HG02610 (cell line): ENCODE measurements at regions not wholly inside any gene's neighbourhood (a gene's known extent, or its start where the extent isn't known, plus 50 kb on each side); places are given as distances from the start of the nearest gene placed in this dataset.

Experiments
- ATAC-seq: cut with Tn5 transposase; IDR thresholded peaks from one replicate; pipeline ENCODE4 v1.9.1; 2021; ENCODE audit warnings: mild to moderate bottlenecking, moderate library complexity; ENCODE audit not compliant: unreplicated experiment

GRCh38 chr1:209342441-209343175 is 240.9 kb upstream of the CAMK1G start:
- ATAC-seq = no peak

- no peak for ATAC-seq
Measured at GRCh38 chr1:209343511-209343910, 240.0 kb upstream of the CAMK1G start.

DNA sequence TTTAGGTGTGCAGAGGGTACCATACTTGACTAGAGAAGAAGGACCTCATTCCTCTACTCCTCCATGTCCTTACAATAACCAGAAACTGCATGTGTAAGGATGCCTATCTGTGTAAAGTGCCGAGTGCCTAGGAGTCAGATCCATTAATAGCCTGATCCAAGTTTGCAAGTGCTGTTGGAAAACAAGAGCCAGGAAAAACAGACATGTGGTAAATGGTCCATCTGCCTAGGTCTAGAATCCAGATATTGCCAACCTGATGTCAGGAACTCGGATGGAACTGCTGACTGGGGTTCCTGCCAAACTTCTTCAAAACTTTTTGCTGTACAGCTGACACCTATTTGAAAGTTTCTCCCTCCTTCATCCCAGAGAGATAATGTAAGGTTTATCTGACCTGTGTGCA is 239.4 kb upstream of the CAMK1G start:
- ATAC-seq = no peak

GRCh38 chr1:209349363-209350308 is 233.9 kb upstream of the CAMK1G start:
- no peak for ATAC-seq

DNA sequence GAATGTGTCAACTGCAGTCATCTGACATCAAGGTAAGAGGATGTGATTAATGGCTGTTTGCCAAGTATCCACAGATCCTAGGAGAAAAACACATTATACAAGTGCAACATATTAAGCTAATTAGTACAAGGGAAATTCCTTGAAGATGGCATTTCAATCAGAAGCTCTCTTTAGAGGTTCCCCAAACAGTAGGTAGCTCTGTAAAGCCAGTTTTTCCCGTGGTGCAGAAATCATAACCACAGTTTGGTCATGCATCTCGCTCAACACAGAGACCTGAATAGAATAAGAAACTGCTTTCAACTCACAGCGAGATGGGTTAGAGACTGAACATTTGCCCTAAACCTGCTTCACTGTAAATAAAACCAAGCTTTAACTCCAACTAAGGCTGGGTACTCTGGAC is 230.5 kb upstream of the CAMK1G start:
- ATAC-seq = no peak

GRCh38 chr1:209354111-209354839 is 229.2 kb upstream of the CAMK1G start:
- ATAC-seq = peak; percentile 74

- no peak for ATAC-seq
Measured at GRCh38 chr1:209354840-209355165, 228.7 kb upstream of the CAMK1G start.

GRCh38 chr1:209355415-209355814 is 228.1 kb upstream of the CAMK1G start:
- no peak for ATAC-seq

DNA sequence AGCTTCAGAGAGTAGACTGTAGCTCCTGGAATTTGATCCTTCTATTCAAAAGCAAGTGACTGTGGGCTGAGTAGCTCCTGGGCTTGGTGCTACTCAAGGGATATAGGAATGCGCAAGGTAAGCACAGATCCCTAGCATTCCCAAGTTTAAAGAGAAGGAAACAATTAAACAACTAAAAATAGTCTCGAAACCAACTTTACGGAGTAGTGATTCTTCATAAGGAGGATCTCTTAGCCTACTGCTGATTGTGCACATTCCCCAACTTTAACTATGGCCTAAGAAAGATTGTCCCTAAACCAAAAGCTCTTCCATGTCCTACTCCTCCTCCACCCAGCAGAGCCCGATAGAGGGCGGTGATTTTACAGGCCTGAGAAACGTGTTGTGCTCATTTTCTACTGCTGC is 226.5 kb upstream of the CAMK1G start:
- no peak for ATAC-seq

DNA sequence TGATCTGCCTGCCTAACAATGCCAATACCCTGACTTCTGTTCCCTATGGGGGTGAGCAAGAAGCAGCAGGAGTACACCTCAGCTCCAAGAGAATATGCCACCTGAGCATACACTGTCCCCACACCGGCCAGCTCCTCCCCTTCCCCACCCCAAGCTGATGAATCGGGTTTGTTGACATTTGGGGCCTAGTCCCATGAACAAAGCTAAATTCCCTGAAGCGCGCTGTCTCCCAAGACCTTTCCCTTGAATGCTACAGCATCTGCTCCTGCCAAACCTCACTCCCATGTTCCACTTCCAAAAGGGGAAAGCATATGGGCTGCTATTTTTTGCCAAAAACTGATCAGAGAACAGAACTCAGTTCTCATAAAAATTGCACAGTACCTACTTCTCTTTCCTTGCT is 220.4 kb upstream of the CAMK1G start:
- ATAC-seq = no peak

- no peak for ATAC-seq
Measured at GRCh38 chr1:209364716-209365115, 218.8 kb upstream of the CAMK1G start.

- no peak for ATAC-seq
Measured at GRCh38 chr1:209367061-209367772, 216.3 kb upstream of the CAMK1G start.

DNA sequence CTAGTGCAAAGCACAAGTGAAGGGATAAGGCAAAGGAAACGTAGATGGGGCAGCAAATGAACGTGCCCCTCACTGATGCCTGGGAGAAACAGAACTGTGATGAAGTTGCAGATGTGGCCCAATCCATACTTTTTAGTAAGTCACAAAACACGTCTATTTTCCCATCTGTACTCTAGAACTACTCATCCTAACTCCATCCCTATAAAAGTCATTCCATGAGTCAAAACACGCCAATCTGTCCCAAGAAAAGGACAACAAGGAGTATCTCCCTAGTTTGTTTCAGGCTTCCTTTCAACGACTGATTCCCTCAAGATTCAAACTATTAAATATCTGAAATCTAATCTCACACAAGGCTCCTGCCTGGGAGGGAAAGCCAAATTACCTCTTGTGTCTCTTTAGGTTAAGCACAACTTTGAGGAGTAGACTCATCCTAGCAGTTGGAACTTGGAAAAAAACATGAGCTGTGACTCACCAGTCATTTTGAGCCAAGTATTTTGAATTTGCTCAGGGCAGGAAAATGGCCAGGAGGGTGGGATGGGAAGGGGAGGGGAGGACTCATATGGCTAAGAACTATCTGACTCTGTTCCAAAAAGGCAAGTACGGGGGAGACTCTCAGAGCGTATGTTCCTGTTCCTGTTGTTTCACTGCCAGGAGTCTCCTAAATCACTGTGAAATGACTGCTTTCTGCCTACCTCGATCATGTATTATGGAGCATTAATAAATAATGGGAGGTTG is 214.5 kb upstream of the CAMK1G start:
- ATAC-seq = no peak

GRCh38 chr1:209370241-209370995 is 213.1 kb upstream of the CAMK1G start:
- ATAC-seq = no peak

GRCh38 chr1:209375097-209375496 is 208.4 kb upstream of the CAMK1G start:
- no peak for ATAC-seq

DNA sequence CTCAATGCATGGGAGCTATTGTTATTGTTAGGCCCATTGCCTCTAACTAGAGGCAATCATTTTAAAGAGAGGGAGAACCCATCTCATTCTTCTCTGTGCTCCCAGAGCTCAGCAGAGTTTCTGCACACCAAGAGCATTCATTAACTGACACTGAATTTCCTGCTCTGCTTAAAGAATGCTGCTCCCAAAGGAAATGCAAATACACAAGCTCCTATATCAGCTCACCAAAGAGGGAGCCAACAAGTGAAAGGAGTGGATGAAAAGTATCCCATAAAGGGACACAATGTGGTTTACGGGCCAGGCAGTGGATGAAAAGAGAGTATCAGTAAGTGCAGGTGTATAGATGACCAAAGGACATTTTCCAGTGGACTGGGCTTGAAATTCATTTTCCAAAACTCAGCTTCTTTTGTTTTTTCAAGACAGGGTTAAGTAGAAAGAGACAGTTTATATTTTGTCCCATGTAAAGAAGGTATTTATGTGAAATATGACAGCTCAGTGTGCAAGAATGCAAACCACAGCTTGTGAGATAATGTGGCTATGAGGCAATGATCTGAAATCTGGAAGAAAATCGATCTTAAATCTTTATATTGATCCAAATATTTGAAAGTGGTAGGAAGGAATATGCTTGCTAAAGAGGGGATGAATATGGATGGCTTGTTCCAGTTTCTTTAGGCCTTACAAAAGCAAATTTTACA is 207.7 kb upstream of the CAMK1G start:
- no peak for ATAC-seq

DNA sequence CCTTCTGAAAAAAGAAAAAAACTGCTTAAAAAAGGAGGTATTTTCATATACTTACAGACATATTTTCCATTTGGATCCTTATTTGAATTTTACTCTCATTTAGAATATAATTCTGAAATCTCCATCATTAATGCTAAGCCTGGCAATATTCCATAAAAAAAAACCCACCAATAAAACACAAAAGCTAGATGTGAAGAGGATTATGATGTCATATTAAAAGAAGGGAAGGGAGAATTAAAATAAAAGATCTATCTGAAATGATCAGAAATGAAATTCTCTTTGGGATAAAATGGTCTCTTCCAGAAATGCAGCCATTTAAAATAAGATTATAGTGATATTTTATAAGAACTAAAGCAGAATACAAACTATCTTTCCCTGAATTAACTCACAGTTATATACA is 206.7 kb upstream of the CAMK1G start:
- no peak for ATAC-seq

DNA sequence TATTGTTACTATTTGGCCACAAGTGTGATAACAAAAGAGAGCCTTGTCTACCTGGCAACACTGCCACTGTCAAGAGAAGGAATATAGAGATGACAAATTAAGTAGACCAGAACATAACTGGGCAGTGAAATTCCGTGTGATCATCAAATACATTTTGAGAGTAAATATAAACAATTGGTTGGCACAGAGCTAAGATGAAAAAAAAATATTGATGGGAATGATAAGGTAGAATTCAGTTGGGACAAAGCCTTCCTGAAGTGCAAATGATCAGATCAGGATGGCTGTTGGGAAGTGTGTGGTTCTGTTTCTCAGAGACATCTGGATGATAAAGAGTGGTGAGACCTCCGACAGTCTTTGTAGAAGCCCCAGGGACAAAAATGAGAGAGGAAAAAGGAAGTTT is 205.5 kb upstream of the CAMK1G start:
- no peak for ATAC-seq

- no peak for ATAC-seq
Measured at GRCh38 chr1:209379280-209379679, 204.2 kb upstream of the CAMK1G start.
